ENCODE measurements at regions not wholly inside any gene's neighbourhood (a gene's known extent, or its start where the extent isn't known, plus 50 kb on each side); places are given as distances from the start of the nearest gene placed in this dataset.
"Not testable (repeated sequence)": the region's sequence is repeated elsewhere in the genome, so short reads cannot be mapped to it uniquely, and the experiment has no call there.

DNA sequence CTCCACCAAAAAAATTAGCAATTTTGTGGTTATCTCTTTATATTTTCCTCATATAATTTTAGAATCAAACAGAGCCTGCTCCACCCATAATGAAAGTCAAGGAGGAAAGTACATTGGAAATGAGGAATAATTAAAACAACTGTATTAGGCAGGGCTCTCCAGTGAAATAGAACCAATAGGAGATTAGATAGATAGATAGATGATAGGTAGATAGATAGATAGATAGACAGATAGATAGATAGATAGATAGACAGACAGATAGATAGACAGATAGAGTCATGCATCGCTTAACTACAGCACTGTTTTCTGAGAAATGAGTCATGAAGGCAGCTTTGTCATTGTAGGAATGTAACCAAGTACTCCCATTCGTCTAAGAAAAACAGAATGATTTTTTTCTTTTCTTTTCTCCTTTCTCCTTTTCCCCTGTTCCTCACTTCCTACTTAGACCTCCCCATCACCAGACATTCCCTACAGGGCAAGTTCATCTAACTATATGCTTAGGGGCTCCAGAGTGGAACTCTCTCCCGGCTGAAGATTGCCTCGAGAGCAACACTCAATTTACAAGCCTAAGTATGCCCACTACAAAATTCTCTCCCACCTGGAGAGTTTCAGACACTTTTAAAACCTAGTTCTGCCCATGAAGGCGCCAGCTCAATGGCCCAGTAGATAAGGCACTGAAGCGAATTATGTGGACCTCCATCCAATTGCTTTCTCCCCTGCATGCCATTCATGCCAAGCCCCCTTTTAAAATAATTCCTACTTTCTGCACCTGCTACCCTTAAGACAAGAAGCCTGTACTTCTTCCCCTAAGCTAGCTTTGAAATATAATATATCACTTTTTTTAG is 53.3 kb upstream of the LIPC start:
- H3K4me3 ChIP-seq: no peak overlapping the region
- WGBS (ENCODE audit: insufficient coverage, insufficient replicate concordance, low lambda C conversion rate, missing lambda C conversion rate): 33% methylated on average over 6 of the region's 6 CpGs
- no peak overlapping the region for H3K27ac ChIP-seq (ENCODE audit: control insufficient read depth, insufficient read depth)
- FAIRE-seq (no peak), DNase-seq (ENCODE audit: low read depth, low spot score) (no peak), ATAC-seq (no peak)
- peaks cover 3% of the 10 kb centered on the region for H3K9me3 ChIP-seq (replicated peaks; ENCODE audit: control insufficient read depth, insufficient read depth, low read length)
- H4K20me1 ChIP-seq (ENCODE audit: control insufficient read depth, insufficient read depth): no peaks in the 10 kb centered on the region
- H3K9ac ChIP-seq (ENCODE audit: control insufficient read depth, insufficient read depth, low read length): no peak overlapping the region
- H3K79me2 ChIP-seq (ENCODE audit: control insufficient read depth, insufficient read depth, low read length): no peaks in the 10 kb centered on the region
- ChIA-PET POLR2A (no interaction called here), CTCF (no interaction called here), RAD21 (ENCODE audit: unreplicated experiment) (no interaction called here), SMC1A (ENCODE audit: uncharacterized antibody, unreplicated experiment) (interaction anchor here (0.7 to 1.3 kb wide), 2 partner anchors 51 to 69 kb away, joined by 3 to 4 read pairs; no protein-coding TSS in a partner anchor)
- TF ChIP-seq, protein P1, sequence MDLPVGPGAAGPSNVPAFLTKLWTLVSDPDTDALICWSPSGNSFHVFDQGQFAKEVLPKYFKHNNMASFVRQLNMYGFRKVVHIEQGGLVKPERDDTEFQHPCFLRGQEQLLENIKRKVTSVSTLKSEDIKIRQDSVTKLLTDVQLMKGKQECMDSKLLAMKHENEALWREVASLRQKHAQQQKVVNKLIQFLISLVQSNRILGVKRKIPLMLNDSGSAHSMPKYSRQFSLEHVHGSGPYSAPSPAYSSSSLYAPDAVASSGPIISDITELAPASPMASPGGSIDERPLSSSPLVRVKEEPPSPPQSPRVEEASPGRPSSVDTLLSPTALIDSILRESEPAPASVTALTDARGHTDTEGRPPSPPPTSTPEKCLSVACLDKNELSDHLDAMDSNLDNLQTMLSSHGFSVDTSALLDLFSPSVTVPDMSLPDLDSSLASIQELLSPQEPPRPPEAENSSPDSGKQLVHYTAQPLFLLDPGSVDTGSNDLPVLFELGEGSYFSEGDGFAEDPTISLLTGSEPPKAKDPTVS (IDR thresholded peaks at IDR 0.05; ENCODE audit: low read depth, low read length): no peak
- TF ChIP-seq, protein P2, sequence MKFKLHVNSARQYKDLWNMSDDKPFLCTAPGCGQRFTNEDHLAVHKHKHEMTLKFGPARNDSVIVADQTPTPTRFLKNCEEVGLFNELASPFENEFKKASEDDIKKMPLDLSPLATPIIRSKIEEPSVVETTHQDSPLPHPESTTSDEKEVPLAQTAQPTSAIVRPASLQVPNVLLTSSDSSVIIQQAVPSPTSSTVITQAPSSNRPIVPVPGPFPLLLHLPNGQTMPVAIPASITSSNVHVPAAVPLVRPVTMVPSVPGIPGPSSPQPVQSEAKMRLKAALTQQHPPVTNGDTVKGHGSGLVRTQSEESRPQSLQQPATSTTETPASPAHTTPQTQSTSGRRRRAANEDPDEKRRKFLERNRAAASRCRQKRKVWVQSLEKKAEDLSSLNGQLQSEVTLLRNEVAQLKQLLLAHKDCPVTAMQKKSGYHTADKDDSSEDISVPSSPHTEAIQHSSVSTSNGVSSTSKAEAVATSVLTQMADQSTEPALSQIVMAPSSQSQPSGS (IDR thresholded peaks at IDR 0.05; ENCODE audit: low read length): no peak
- no peak overlapping the region for H2AFZ ChIP-seq (ENCODE audit: control insufficient read depth, low read depth, low read length)
- BruUV-seq (replicated peaks): no TSS peak
- no peak overlapping the region for H3K4me2 ChIP-seq (ENCODE audit: control insufficient read depth, insufficient read depth)
- intact Hi-C loops (cut with micrococcal nuclease; ENCODE audit: unreplicated experiment): no loop called here
- in situ Hi-C loops (cut with MboI): no loop called here
- H3K4me1 ChIP-seq (ENCODE audit: control insufficient read depth, insufficient read depth, low read length): no peaks in the 10 kb centered on the region
- no peaks in the 10 kb centered on the region for H3K36me3 ChIP-seq (ENCODE audit: control insufficient read depth in 2 of 2, insufficient read depth in 2 of 2, low read length in 1 of 2)
- H3K27me3 ChIP-seq (replicated peaks in 1 of 2; ENCODE audit: control insufficient read depth in 2 of 2, insufficient read depth in 2 of 2, low read length in 1 of 2): no peaks in the 10 kb centered on the region

- H3K9me3 ChIP-seq (replicated peaks; ENCODE audit: control insufficient read depth, insufficient read depth, low read length); BruUV-seq (replicated peaks); intact Hi-C loops (cut with micrococcal nuclease; ENCODE audit: unreplicated experiment); SMC1A ChIA-PET (ENCODE audit: uncharacterized antibody, unreplicated experiment); H3K27ac ChIP-seq (ENCODE audit: control insufficient read depth, insufficient read depth); FAIRE-seq; H3K4me3 ChIP-seq; in situ Hi-C loops (cut with MboI); ATAC-seq; H3K27me3 ChIP-seq (replicated peaks in 1 of 2; ENCODE audit: control insufficient read depth in 2 of 2, insufficient read depth in 2 of 2, low read length in 1 of 2); H3K36me3 ChIP-seq (ENCODE audit: control insufficient read depth in 2 of 2, insufficient read depth in 2 of 2, low read length in 1 of 2); H3K79me2 ChIP-seq (ENCODE audit: control insufficient read depth, insufficient read depth, low read length); H4K20me1 ChIP-seq (ENCODE audit: control insufficient read depth, insufficient read depth); H2AFZ ChIP-seq (ENCODE audit: control insufficient read depth, low read depth, low read length); DNase-seq (ENCODE audit: low read depth, low spot score); POLR2A ChIA-PET; RAD21 ChIA-PET (ENCODE audit: unreplicated experiment); H3K4me2 ChIP-seq (ENCODE audit: control insufficient read depth, insufficient read depth); H3K4me1 ChIP-seq (ENCODE audit: control insufficient read depth, insufficient read depth, low read length); H3K9ac ChIP-seq (ENCODE audit: control insufficient read depth, insufficient read depth, low read length): not testable (repeated sequence)
- CTCF ChIA-PET: interaction anchor here (0.5 kb wide), 1 partner anchor 82 kb away, joined by 3 read pairs; no protein-coding TSS in a partner anchor
These were observed 52.3 kb upstream of the LIPC start for GRCh38 chr15:58379454-58379853.
